Pancreas (tissue), 10 donors: ENCODE measurements at regions not wholly inside any gene's neighbourhood (a gene's known extent, or its start where the extent isn't known, plus 50 kb on each side); places are given as distances from the start of the nearest gene placed in this dataset.

ENCODE experiments used
- ATAC-seq, 4 donors: fragments of 200-7000 bp; cut with Tn5 transposase; one replicate each; pipeline versions ENCODE4 v1.8.0 to v1.9.1; 2020; ENCODE audit warnings: mild to moderate bottlenecking in 4 of 4, moderate library complexity in 4 of 4
- DNase-seq, 6 donors: peaks; one replicate each; pipeline ENCODE4 v3.0.0-alpha.2; 2020
- FAIRE-seq: peaks from 2 replicates; lab custom pipeline; 2012; peaks lifted over from hg19 to GRCh38; lab: Jason Lieb, UNC
- H3K27ac ChIP-seq, 4 donors: fragments of 200-600 bp; sonication (generic); 1 replicate in 3 of 4; 2 replicates in 1 of 4; pipeline versions ENCODE4 v1.5.0 to v1.8.0; 2020
- H3K27me3 ChIP-seq, 4 donors: fragments of 200-600 bp; one replicate each; pipeline ENCODE4 v1.8.0; 2021
- H3K36me3 ChIP-seq, 3 donors: fragments of 200-600 bp; sonication (generic) in 1 of 3; one replicate each; pipeline versions ENCODE4 v1.5.0 to v1.8.0; 2020 to 2021
- H3K4me1 ChIP-seq, 3 donors: fragments of 200-600 bp; one replicate each; pipeline ENCODE4 v1.8.0; 2021
- H3K4me3 ChIP-seq, 4 donors: fragments of 200-600 bp; sonication (generic) in 2 of 4; one replicate each; pipeline versions ENCODE4 v1.5.0 to v1.8.0; 2020 to 2021
- H3K9me3 ChIP-seq, 4 donors: fragments of 200-600 bp; one replicate each; pipeline ENCODE4 v1.8.0; 2021
- CTCF ChIP-seq, 4 donors: fragments of 200-600 bp; sonication (generic) in 3 of 4; IDR thresholded peaks; one replicate each; pipeline versions ENCODE4 v1.5.0 to v1.8.0; 2021; ENCODE audit warnings: antibody characterized with exemption in 4 of 4
- WGBS, 2 donors: extraction: QIAGEN DNeasy Blood & Tissue Kit; methylation state at CpG; one replicate each; pipeline ENCODE4 v1.1.7; 2013; 5-methylcytosine and 5-hydroxymethylcytosine counted together
- intact Hi-C, 3 donors: fragments of 100-400 bp; cut with DNase I; formaldehyde crosslinking; loops; one replicate each; pipeline versions ENCODE4 v1.11.1 to v1.14.2; 2022
- donor health status: healthy with polysubstance abuse.
- donor health status: DM: no; HTN: no; CAD: no; lungs with moderate emphysema.
- donor health status: DM: no; HTN: no; CAD: no.
- donor health status: control.
- donor health status: control.
- donor health status: Bipolar disorder and iron deficiency.
- donor health status: DM: yes; HTN: yes; CAD: no.
- donor health status: DM: no; HTN: no; CAD: no.
- donor health status: DM: no; HTN: no; CAD: no.
- donor health status: DM: yes; HTN: yes; CAD: no.

- intact Hi-C loops: no loop called here
- Histone ChIP-seq H3K4me1 (no peaks in the 10 kb centered on the region), H3K27me3 (peaks cover 0 to 3% (median 0%) of the 10 kb centered on the region in 4 donors), H3K4me3 (no peak overlapping the region), H3K9me3 (no peaks in the 10 kb centered on the region), H3K36me3 (no peaks in the 10 kb centered on the region), H3K27ac (no peak overlapping the region)
- no peak for TF ChIP-seq CTCF (IDR thresholded peaks at IDR 0.05)
- 40 to 50% methylated on average over 11 of the region's 11 CpGs for WGBS, 2 donors
- FAIRE-seq (no peak), ATAC-seq (peak in 2 of 4 donors; percentile 34 to 70), DNase-seq (peak in 2 of 6 donors; percentile 11 to 12)
Observed at GRCh38 chr10:129192344-129193128, 274.5 kb upstream of the MGMT start.

- no peak overlapping the region for H3K4me3 ChIP-seq
- no peaks in the 10 kb centered on the region for H3K36me3 ChIP-seq
- DNase-seq: no peak
- no peak for FAIRE-seq
- no peak overlapping the region for H3K27ac ChIP-seq
- H3K27me3 ChIP-seq: peaks cover 0 to 3% (median 0%) of the 10 kb centered on the region in 4 donors
- ATAC-seq: no peak
- TF ChIP-seq CTCF (IDR thresholded peaks at IDR 0.05): no peak
- H3K9me3 ChIP-seq: no peaks in the 10 kb centered on the region
- H3K4me1 ChIP-seq: no peaks in the 10 kb centered on the region
- WGBS, 2 donors: 51% methylated on average over 12 of the region's 12 CpGs
- intact Hi-C loops: no loop called here
Observed at GRCh38 chr10:129193148-129193547, 273.9 kb upstream of the MGMT start.

- no peak for FAIRE-seq
- no peaks in the 10 kb centered on the region for H3K9me3 ChIP-seq
- peaks cover 0 to 3% (median 0%) of the 10 kb centered on the region in 4 donors for H3K27me3 ChIP-seq
- no peak overlapping the region for H3K4me3 ChIP-seq
- no peak overlapping the region for H3K27ac ChIP-seq
- intact Hi-C loops: no loop called here
- DNase-seq: no peak
- TF ChIP-seq CTCF (IDR thresholded peaks at IDR 0.05): no peak
- H3K36me3 ChIP-seq: no peaks in the 10 kb centered on the region
- no peak for ATAC-seq
- 48 to 64% methylated on average over 3 of the region's 3 CpGs for WGBS, 2 donors
- H3K4me1 ChIP-seq: no peaks in the 10 kb centered on the region
Observed at GRCh38 chr10:129194181-129194870, 272.7 kb upstream of the MGMT start.

- Histone ChIP-seq H3K4me1 (no peaks in the 10 kb centered on the region), H3K36me3 (no peaks in the 10 kb centered on the region), H3K9me3 (no peaks in the 10 kb centered on the region), H3K4me3 (no peak overlapping the region), H3K27me3 (no peaks in the 10 kb centered on the region), H3K27ac (no peak overlapping the region)
- DNase-seq (no peak), ATAC-seq (no peak), FAIRE-seq (no peak)
- intact Hi-C loops: no loop called here
- 38 to 55% methylated on average over 2 of the region's 2 CpGs for WGBS, 2 donors
- no peak for TF ChIP-seq CTCF (IDR thresholded peaks at IDR 0.05)
Observed at GRCh38 chr10:129199826-129200225, 267.2 kb upstream of the MGMT start.

GRCh38 chr10:129203819-129204218 is 263.2 kb upstream of the MGMT start:
- intact Hi-C loops: no loop called here
- H3K4me3 ChIP-seq: no peak overlapping the region
- no peak for FAIRE-seq
- no peak for DNase-seq
- no peaks in the 10 kb centered on the region for H3K4me1 ChIP-seq
- ATAC-seq: no peak
- no peaks in the 10 kb centered on the region for H3K36me3 ChIP-seq
- no peak for TF ChIP-seq CTCF (IDR thresholded peaks at IDR 0.05)
- WGBS, 2 donors: 60 to 70% methylated on average over 5 of the region's 5 CpGs
- no peaks in the 10 kb centered on the region for H3K27me3 ChIP-seq
- H3K27ac ChIP-seq: no peak overlapping the region
- no peaks in the 10 kb centered on the region for H3K9me3 ChIP-seq
